Endothelial cell of umbilical vein (primary cell): ENCODE measurements at regions not wholly inside any gene's neighbourhood (a gene's known extent, or its start where the extent isn't known, plus 50 kb on each side); places are given as distances from the start of the nearest gene placed in this dataset.

Experiments used
- BruUV-seq: library from RNA; stranded (reverse); fragments of 400-500 nt; replicated peaks from 2 replicates; lab custom pipeline; 2021; lab: Mats Ljungman, UMichigan
- CTCF ChIA-PET: fragments of 300-600, 350-600 bp; sonication (Branson Sonifier 250); formaldehyde crosslinking; loops from one replicate; lab custom pipeline; 2021; ENCODE audit warnings: antibody characterized with exemption, inconsistent platforms; lab: Charles Lee
- POLR2A ChIA-PET: fragments of 300-600, 350-600 bp; sonication (Branson Sonifier 250); formaldehyde crosslinking; loops from one replicate; lab custom pipeline; 2021; ENCODE audit warnings: antibody characterized with exemption, inconsistent platforms; lab: Charles Lee
- DNase-seq: peaks from one replicate; pipeline ENCODE4 v3.0.0-alpha.2; 2011; ENCODE audit warnings: low read depth, low spot score
- FAIRE-seq: peaks from 2 replicates; lab custom pipeline; 2011; peaks lifted over from hg19 to GRCh38; lab: Jason Lieb, UNC
- H2AFZ ChIP-seq: 2 replicates; pipeline ENCODE4 v1.6.0; 2012; ENCODE audit warnings: low read depth, low read length, control low read depth, inconsistent platforms
- H3K27ac ChIP-seq: 2 replicates; pipeline ENCODE4 v1.5.1; 2011; ENCODE audit warnings: low read depth, mild to moderate bottlenecking, control low read depth, low read length, moderate library complexity; ENCODE audit not compliant: insufficient read depth
- H3K27me3 ChIP-seq, 2 experiments: 2 replicates each; pipeline versions ENCODE4 v1.6.0 to v1.6.1; 2011; ENCODE audit warnings: low read length in 2 of 2, mixed read lengths in 1 of 2; ENCODE audit not compliant: control insufficient read depth in 2 of 2, insufficient read depth in 2 of 2
- H3K36me3 ChIP-seq, 2 experiments: 2 replicates in 1 of 2; 3 replicates in 1 of 2; pipeline ENCODE4 v1.5.1; 2011; ENCODE audit warnings: low read length in 2 of 2, mild to moderate bottlenecking in 1 of 2, moderate library complexity in 1 of 2; ENCODE audit not compliant: control insufficient read depth in 2 of 2, insufficient read depth in 2 of 2; ENCODE audit errors: extremely low read depth in 1 of 2
- H3K4me1 ChIP-seq: 3 replicates; pipeline ENCODE4 v1.5.1; 2011; ENCODE audit warnings: mild to moderate bottlenecking, low read length; ENCODE audit not compliant: control insufficient read depth, insufficient read depth; ENCODE audit errors: extremely low read depth
- H3K4me2 ChIP-seq: 2 replicates; pipeline ENCODE4 v1.6.1; 2011; ENCODE audit warnings: low read length, control low read depth, mixed read lengths; ENCODE audit not compliant: insufficient read depth
- H3K4me3 ChIP-seq, 3 experiments: fragments of 200-600 bp in 1 of 3; sonication (generic), shearing (Covaris generic) in 1 of 3; replicated peaks in 1 of 3; 2 replicates each; pipeline ENCODE4 v1.5.1; 2011 to 2016; ENCODE audit warnings: control low read depth in 3 of 3, low read length in 3 of 3, mild to moderate bottlenecking in 2 of 3, inconsistent platforms in 1 of 3, low read depth in 1 of 3, moderate library complexity in 1 of 3; ENCODE audit not compliant: insufficient read depth in 1 of 3
- H3K79me2 ChIP-seq: 2 replicates; pipeline ENCODE4 v1.6.0; 2012; ENCODE audit warnings: low read length, inconsistent platforms; ENCODE audit not compliant: control insufficient read depth, insufficient read depth
- H3K9ac ChIP-seq: replicated peaks from 2 replicates; pipeline ENCODE3; 2011; ENCODE audit warnings: low read length, control low read depth; ENCODE audit not compliant: insufficient read depth; ENCODE audit errors: extremely low read depth
- H3K9me1 ChIP-seq: replicated peaks from 3 replicates; pipeline ENCODE4 v1.6.0; 2011; ENCODE audit warnings: mild to moderate bottlenecking, low read length; ENCODE audit not compliant: control insufficient read depth, insufficient read depth; ENCODE audit errors: extremely low read depth
- H3K9me3 ChIP-seq: replicated peaks from 2 replicates; pipeline ENCODE4 v1.5.1; 2012; ENCODE audit warnings: low read length, inconsistent platforms; ENCODE audit not compliant: control insufficient read depth, insufficient read depth
- H4K20me1 ChIP-seq: replicated peaks from 2 replicates; pipeline ENCODE3; 2011; ENCODE audit warnings: mild to moderate bottlenecking, low read length; ENCODE audit not compliant: control insufficient read depth, insufficient read depth; ENCODE audit errors: extremely low read depth
- EZH2 ChIP-seq: IDR thresholded peaks from 2 replicates; pipeline ENCODE4 v1.6.1; 2012; ENCODE audit warnings: borderline replicate concordance, low read depth, mild to moderate bottlenecking, moderate library complexity, low read length, inconsistent platforms; ENCODE audit not compliant: severe bottlenecking
- FOS ChIP-seq: IDR thresholded peaks from 2 replicates; pipeline ENCODE4 v1.6.1; 2011; ENCODE audit warnings: mild to moderate bottlenecking, low read length, moderate library complexity, borderline replicate concordance; ENCODE audit not compliant: insufficient read depth
- GATA2 ChIP-seq: IDR thresholded peaks from 2 replicates; pipeline ENCODE4 v1.7.0; 2011; ENCODE audit warnings: low read depth, mild to moderate bottlenecking, moderate library complexity, mixed read lengths, low read length; ENCODE audit not compliant: insufficient read length, insufficient read depth
- JUN ChIP-seq: IDR thresholded peaks from 2 replicates; pipeline ENCODE4 v1.6.1; 2011; ENCODE audit warnings: borderline replicate concordance, low read depth; ENCODE audit not compliant: insufficient read length, insufficient read depth
- MAX ChIP-seq: IDR thresholded peaks from 2 replicates; pipeline ENCODE4 v1.6.1; 2011; ENCODE audit not compliant: insufficient read depth, insufficient read length
- MYC ChIP-seq: IDR thresholded peaks from one replicate; pipeline ENCODE4 v1.6.1; 2011; ENCODE audit warnings: mild to moderate bottlenecking, low read depth, low read length
- POLR2A ChIP-seq: IDR thresholded peaks from 2 replicates; pipeline ENCODE4 v1.6.1; 2012; ENCODE audit warnings: low read depth, mild to moderate bottlenecking, control low read depth, low read length
- POLR2AphosphoS5 ChIP-seq: IDR thresholded peaks from 2 replicates; pipeline ENCODE4 v1.6.1; 2012; ENCODE audit warnings: low read depth, mild to moderate bottlenecking, control low read depth, low read length, moderate library complexity; ENCODE audit not compliant: insufficient read depth
- dilution Hi-C: fragments of 300-500 bp; cut with MboI; formaldehyde crosslinking; loops from one replicate; pipeline ENCODE4 v1.15.0; 2019; ENCODE audit warnings: low sequenced_read_pairs; ENCODE audit not compliant: extremely low pct_ligation_motif_present
- intact Hi-C: fragments of 100-400 bp; cut with micrococcal nuclease; formaldehyde crosslinking; loops from one replicate; pipeline ENCODE4 v1.10.0; 2022
- TF ChIP-seq, protein P1 (sequence below), 2 donors: IDR thresholded peaks; 1 replicate in 1 of 2; 2 replicates in 1 of 2; pipeline ENCODE4 v1.5.1; 2011; ENCODE audit warnings: low read length in 2 of 2, mild to moderate bottlenecking in 2 of 2, moderate library complexity in 2 of 2, control low read depth in 1 of 2, inconsistent platforms in 1 of 2, low read depth in 1 of 2; ENCODE audit not compliant: insufficient read depth in 1 of 2; ENCODE audit errors: extremely low read depth in 1 of 2

- no peak overlapping the region for H3K4me3 ChIP-seq
- POLR2A ChIA-PET, result no interaction called here
- H3K4me2 ChIP-seq, result no peak overlapping the region
- no peaks in the 10 kb centered on the region for H3K36me3 ChIP-seq
- CTCF ChIA-PET, result interaction anchor here (1.2 kb wide), 1 partner anchor 15 kb away, joined by 3 read pairs; no protein-coding TSS in a partner anchor
- dilution Hi-C loops (no loop called here), intact Hi-C loops (no loop called here)
- H2AFZ ChIP-seq, result no peak overlapping the region
- BruUV-seq, result no TSS peak
- no peaks in the 10 kb centered on the region for H3K79me2 ChIP-seq
- H3K4me1 ChIP-seq, result no peaks in the 10 kb centered on the region
- H3K9me1 ChIP-seq, result no peaks in the 10 kb centered on the region
- H3K9ac ChIP-seq, result no peak overlapping the region
- TF ChIP-seq POLR2AphosphoS5 (no peak), POLR2A (no peak), MAX (no peak), GATA2 (no peak), JUN (no peak), MYC (no peak), EZH2 (no peak), FOS (no peak)
- TF ChIP-seq, protein P1, sequence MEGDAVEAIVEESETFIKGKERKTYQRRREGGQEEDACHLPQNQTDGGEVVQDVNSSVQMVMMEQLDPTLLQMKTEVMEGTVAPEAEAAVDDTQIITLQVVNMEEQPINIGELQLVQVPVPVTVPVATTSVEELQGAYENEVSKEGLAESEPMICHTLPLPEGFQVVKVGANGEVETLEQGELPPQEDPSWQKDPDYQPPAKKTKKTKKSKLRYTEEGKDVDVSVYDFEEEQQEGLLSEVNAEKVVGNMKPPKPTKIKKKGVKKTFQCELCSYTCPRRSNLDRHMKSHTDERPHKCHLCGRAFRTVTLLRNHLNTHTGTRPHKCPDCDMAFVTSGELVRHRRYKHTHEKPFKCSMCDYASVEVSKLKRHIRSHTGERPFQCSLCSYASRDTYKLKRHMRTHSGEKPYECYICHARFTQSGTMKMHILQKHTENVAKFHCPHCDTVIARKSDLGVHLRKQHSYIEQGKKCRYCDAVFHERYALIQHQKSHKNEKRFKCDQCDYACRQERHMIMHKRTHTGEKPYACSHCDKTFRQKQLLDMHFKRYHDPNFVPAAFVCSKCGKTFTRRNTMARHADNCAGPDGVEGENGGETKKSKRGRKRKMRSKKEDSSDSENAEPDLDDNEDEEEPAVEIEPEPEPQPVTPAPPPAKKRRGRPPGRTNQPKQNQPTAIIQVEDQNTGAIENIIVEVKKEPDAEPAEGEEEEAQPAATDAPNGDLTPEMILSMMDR (IDR thresholded peaks at IDR 0.05; ENCODE audit: extremely low read depth in 1 of 2, insufficient read depth in 1 of 2, low read depth in 1 of 2, low read length in 2 of 2), result no peak
- no peaks in the 10 kb centered on the region for H3K9me3 ChIP-seq
- no peaks in the 10 kb centered on the region for H4K20me1 ChIP-seq
- FAIRE-seq (no peak), DNase-seq (no peak)
- H3K27ac ChIP-seq, result no peak overlapping the region
- no peaks in the 10 kb centered on the region for H3K27me3 ChIP-seq
Observed at GRCh38 chr7:84792231-84792893, 394.5 kb downstream of the SEMA3D start.
